Spleen (tissue), 11 donors: ENCODE measurements at regions not wholly inside any gene's neighbourhood (a gene's known extent, or its start where the extent isn't known, plus 50 kb on each side); places are given as distances from the start of the nearest gene placed in this dataset.

Experiments used
- DNase-seq: peaks from one replicate; pipeline ENCODE4 v3.0.0-alpha.2; 2020
- H3K27ac ChIP-seq, 8 donors: fragments of 200-600 bp; sonication (generic) in 7 of 8; 1 replicate in 4 of 8; 2 replicates in 4 of 8; pipeline versions ENCODE4 v1.5.0 to v1.8.0; 2016 to 2021; ENCODE audit warnings: inconsistent platforms in 4 of 8, mild to moderate bottlenecking in 4 of 8, moderate library complexity in 1 of 8
- H3K27me3 ChIP-seq, 7 donors: fragments of 200-600 bp; sonication (generic) in 6 of 7; replicated peaks in 1 of 7; 1 replicate in 4 of 7; 2 replicates in 3 of 7; pipeline versions ENCODE4 v1.5.0 to v1.8.0; 2016 to 2021; ENCODE audit warnings: inconsistent platforms in 3 of 7, mild to moderate bottlenecking in 1 of 7
- H3K36me3 ChIP-seq, 6 donors: fragments of 200-600 bp; sonication (generic) in 5 of 6; 1 replicate in 4 of 6; 2 replicates in 2 of 6; pipeline versions ENCODE4 v1.5.0 to v1.8.0; 2016 to 2021; ENCODE audit warnings: inconsistent platforms in 2 of 6
- H3K4me1 ChIP-seq, 6 donors: fragments of 200-600 bp; sonication (generic) in 5 of 6; 1 replicate in 3 of 6; 2 replicates in 3 of 6; pipeline versions ENCODE4 v1.5.0 to v1.8.0; 2016 to 2021; ENCODE audit warnings: inconsistent platforms in 3 of 6
- H3K4me3 ChIP-seq, 8 donors: fragments of 200-600 bp; sonication (generic) in 7 of 8; 1 replicate in 4 of 8; 2 replicates in 4 of 8; pipeline versions ENCODE4 v1.5.0 to v1.8.0; 2016 to 2021; ENCODE audit warnings: inconsistent platforms in 4 of 8, mild to moderate bottlenecking in 4 of 8, moderate library complexity in 2 of 8
- H3K9me3 ChIP-seq, 8 donors: fragments of 200-600 bp; sonication (generic) in 7 of 8; 1 replicate in 4 of 8; 2 replicates in 4 of 8; pipeline versions ENCODE4 v1.5.0 to v1.8.0; 2016 to 2021; ENCODE audit warnings: inconsistent platforms in 4 of 8
- CTCF ChIP-seq, 11 experiments: fragments of 200-600 bp in 7 of 11; fragments of 450-650 bp in 4 of 11; sonication (generic) in 4 of 11; IDR thresholded peaks in 8 of 11; conservative IDR thresholded peaks in 3 of 11; 1 replicate in 7 of 11; 2 replicates in 4 of 11; pipeline versions ENCODE4 v1.4.0 to v1.8.0; 2016 to 2021; ENCODE audit warnings: antibody characterized with exemption in 11 of 11, inconsistent platforms in 4 of 11, mild to moderate bottlenecking in 1 of 11
- POLR2A ChIP-seq, 3 donors: fragments of 450-650 bp; IDR thresholded peaks; one replicate each; pipeline ENCODE4 v1.5.1; 2017; ENCODE audit warnings: antibody characterized with exemption in 3 of 3, mild to moderate bottlenecking in 1 of 3
- POLR2AphosphoS5 ChIP-seq, 3 donors: sonication (generic); formaldehyde crosslinking; IDR thresholded peaks; one replicate each; pipeline ENCODE4 v1.5.1; 2017; ENCODE audit warnings: antibody characterized with exemption in 3 of 3
- WGBS, 5 donors: extraction: QIAGEN DNeasy Blood & Tissue Kit in 3 of 5; methylation state at CpG; one replicate each; pipeline versions ENCODE4 v1.1.5 to v1.1.7; 2013 to 2018; 5-methylcytosine and 5-hydroxymethylcytosine counted together
- intact Hi-C: fragments of 100-400 bp; cut with DNase I; formaldehyde crosslinking; loops from one replicate; pipeline ENCODE4 v1.15.0; 2023; ENCODE audit warnings: low total_unique reads
- donor health status: healthy with polysubstance abuse.
- donor health status: DM: no; HTN: no; CAD: no; lungs with moderate emphysema.
- donor health status: DM: no; HTN: no; CAD: no.
- donor health status: Bipolar disorder and iron deficiency.
- donor health status: healthy.
- donor health status: DM: no; HTN: no; CAD: no.
- donor health status: DM: yes; HTN: yes; CAD: no.

GRCh38 chr9:25864509-25864908, 186.3 kb upstream of the TUSC1 start:
- peaks cover 0 to 25% (median 2%) of the 10 kb centered on the region in 8 donors for H3K9me3 ChIP-seq
- no peak for DNase-seq
- H3K27ac ChIP-seq: no peak overlapping the region
- intact Hi-C loops: no loop called here
- no peaks in the 10 kb centered on the region for H3K36me3 ChIP-seq
- 44 to 55% (median 49%) methylated on average over 1 of the region's 1 CpG for WGBS, 5 donors
- H3K27me3 ChIP-seq: no peaks in the 10 kb centered on the region
- no peak for TF ChIP-seq POLR2AphosphoS5 (IDR thresholded peaks at IDR 0.05)
- no peak for TF ChIP-seq CTCF (IDR thresholded peaks at IDR 0.05 in 8 of 11, conservative IDR thresholded peaks at IDR 0.05 in 3 of 11)
- TF ChIP-seq POLR2A (IDR thresholded peaks at IDR 0.05): no peak
- H3K4me3 ChIP-seq: no peak overlapping the region
- H3K4me1 ChIP-seq: no peaks in the 10 kb centered on the region

GRCh38 chr9:25861421-25861820, 183.2 kb upstream of the TUSC1 start:
- TF ChIP-seq POLR2AphosphoS5 (IDR thresholded peaks at IDR 0.05) (no peak), POLR2A (IDR thresholded peaks at IDR 0.05) (no peak), CTCF (IDR thresholded peaks at IDR 0.05 in 8 of 11, conservative IDR thresholded peaks at IDR 0.05 in 3 of 11) (no peak)
- no peak for DNase-seq
- Histone ChIP-seq H3K4me1 (no peaks in the 10 kb centered on the region), H3K9me3 (peaks cover 0 to 9% (median 0%) of the 10 kb centered on the region in 8 donors), H3K27ac (no peak overlapping the region), H3K4me3 (no peak overlapping the region), H3K27me3 (no peaks in the 10 kb centered on the region), H3K36me3 (no peaks in the 10 kb centered on the region)
- 65 to 90% (median 74%) methylated on average over 2 of the region's 2 CpGs for WGBS, 5 donors
- intact Hi-C loops: no loop called here

- Histone ChIP-seq H3K27me3 (no peaks in the 10 kb centered on the region), H3K9me3 (peaks cover 0 to 31% (median 15%) of the 10 kb centered on the region in 8 donors), H3K36me3 (no peaks in the 10 kb centered on the region), H3K4me3 (no peak overlapping the region), H3K4me1 (no peaks in the 10 kb centered on the region), H3K27ac (no peak overlapping the region)
- intact Hi-C loops: no loop called here
- 3 to 17% (median 14%) methylated on average over 1 of the region's 1 CpG for WGBS, 5 donors
- no peak for TF ChIP-seq CTCF (IDR thresholded peaks at IDR 0.05 in 8 of 11, conservative IDR thresholded peaks at IDR 0.05 in 3 of 11)
- TF ChIP-seq POLR2AphosphoS5 (IDR thresholded peaks at IDR 0.05): no peak
- no peak for TF ChIP-seq POLR2A (IDR thresholded peaks at IDR 0.05)
- no peak for DNase-seq
Measured at GRCh38 chr9:25857147-25857546, 178.9 kb upstream of the TUSC1 start.

GRCh38 chr9:25850803-25851202, 172.6 kb upstream of the TUSC1 start:
- Histone ChIP-seq H3K4me1 (no peaks in the 10 kb centered on the region), H3K27me3 (no peaks in the 10 kb centered on the region), H3K9me3 (peaks cover 0 to 70% (median 37%) of the 10 kb centered on the region in 8 donors), H3K36me3 (no peaks in the 10 kb centered on the region), H3K4me3 (no peak overlapping the region), H3K27ac (no peak overlapping the region)
- TF ChIP-seq POLR2A (IDR thresholded peaks at IDR 0.05) (no peak), CTCF (IDR thresholded peaks at IDR 0.05 in 8 of 11, conservative IDR thresholded peaks at IDR 0.05 in 3 of 11) (no peak), POLR2AphosphoS5 (IDR thresholded peaks at IDR 0.05) (no peak)
- DNase-seq: no peak
- intact Hi-C loops: no loop called here
- 43 to 60% (median 53%) methylated on average over 2 of the region's 2 CpGs for WGBS, 5 donors
